HG03025 (cell line): ENCODE measurements at regions not wholly inside any gene's neighbourhood (a gene's known extent, or its start where the extent isn't known, plus 50 kb on each side); places are given as distances from the start of the nearest gene placed in this dataset.

Source experiments
- ATAC-seq: cut with Tn5 transposase; IDR thresholded peaks from one replicate; pipeline ENCODE4 v1.9.1; 2021; ENCODE audit warnings: mild to moderate bottlenecking, moderate library complexity; ENCODE audit not compliant: unreplicated experiment, low FRiP score

- ATAC-seq: no peak
These were observed 401.8 kb downstream of the KCNJ3 start for GRCh38 chr2:155100261-155100660.

DNA sequence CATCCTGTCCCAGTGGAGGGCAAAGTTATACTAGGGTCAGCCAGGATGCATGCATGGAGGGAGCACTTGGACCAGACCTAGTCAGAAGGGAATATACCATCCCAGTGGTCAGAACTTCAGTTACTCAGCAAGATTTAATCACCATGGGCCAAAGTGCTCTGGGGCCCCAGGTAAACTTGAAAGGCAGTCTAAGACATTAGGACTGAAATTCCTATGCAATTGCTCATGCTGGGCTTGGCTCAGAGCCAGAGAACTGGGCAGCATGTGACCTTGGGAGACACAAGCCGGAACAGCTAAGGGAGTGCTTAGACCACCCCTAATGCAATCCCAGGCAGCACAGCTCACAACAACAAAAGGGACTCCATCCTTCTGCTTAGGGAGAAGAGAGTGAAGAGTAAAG, 401.3 kb downstream of the KCNJ3 start:
- no peak for ATAC-seq

DNA sequence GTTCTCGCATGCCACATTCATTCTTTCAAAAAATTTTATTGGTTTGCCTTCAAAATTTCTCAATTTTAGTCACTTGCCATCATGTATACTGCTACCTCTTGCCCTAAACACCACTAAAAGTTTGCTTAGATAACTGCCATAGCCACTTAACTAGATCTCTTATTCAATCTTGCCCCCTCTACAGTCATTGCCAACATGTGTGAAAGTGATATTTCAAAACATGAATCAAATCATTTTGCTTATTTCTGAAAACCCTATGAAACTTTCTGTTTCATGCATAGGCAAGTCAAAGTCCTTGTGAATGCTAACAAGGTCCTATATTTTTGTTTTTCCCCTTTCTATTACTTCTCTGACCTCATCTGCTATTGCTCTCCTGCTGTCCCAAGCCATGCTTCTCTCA, 397.1 kb downstream of the KCNJ3 start:
- ATAC-seq: no peak

DNA sequence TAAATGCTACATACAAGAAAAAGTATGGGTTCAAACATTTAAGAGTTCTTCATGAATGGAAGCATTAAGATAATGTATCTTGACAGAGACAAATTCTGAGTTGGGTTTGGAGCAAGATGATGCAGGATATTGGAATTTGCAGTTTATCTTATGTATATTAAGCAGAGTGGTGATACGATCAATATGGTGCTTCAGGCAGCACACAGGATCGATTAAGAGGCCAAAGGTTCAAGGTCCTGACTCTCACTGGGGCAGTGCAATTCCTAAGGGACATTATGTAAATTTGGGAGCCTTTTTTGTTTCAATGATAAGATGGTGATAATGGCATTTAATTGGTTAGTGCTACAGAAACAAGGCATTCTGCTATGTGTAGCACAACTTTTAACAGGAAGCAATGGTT, 381.9 kb downstream of the KCNJ3 start:
- no peak for ATAC-seq

GRCh38 chr2:155070489-155070888, 372.0 kb downstream of the KCNJ3 start:
- ATAC-seq: no peak

DNA sequence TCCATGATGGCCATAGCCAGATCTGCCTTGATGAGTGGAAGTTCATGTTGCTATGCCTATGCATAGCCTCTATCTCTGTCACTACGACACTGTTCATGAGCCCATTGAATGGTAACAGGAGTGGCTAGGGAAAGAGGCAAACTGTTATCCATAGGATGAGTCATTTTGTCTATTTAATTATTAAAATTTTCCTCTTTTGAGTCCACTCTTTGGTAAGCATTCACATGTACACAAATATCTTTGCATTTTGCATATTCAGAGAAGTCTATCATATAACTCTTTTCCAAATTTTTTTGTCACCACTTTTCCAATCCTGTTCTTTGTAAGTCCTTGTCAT, 364.4 kb downstream of the KCNJ3 start:
- ATAC-seq: no peak

DNA sequence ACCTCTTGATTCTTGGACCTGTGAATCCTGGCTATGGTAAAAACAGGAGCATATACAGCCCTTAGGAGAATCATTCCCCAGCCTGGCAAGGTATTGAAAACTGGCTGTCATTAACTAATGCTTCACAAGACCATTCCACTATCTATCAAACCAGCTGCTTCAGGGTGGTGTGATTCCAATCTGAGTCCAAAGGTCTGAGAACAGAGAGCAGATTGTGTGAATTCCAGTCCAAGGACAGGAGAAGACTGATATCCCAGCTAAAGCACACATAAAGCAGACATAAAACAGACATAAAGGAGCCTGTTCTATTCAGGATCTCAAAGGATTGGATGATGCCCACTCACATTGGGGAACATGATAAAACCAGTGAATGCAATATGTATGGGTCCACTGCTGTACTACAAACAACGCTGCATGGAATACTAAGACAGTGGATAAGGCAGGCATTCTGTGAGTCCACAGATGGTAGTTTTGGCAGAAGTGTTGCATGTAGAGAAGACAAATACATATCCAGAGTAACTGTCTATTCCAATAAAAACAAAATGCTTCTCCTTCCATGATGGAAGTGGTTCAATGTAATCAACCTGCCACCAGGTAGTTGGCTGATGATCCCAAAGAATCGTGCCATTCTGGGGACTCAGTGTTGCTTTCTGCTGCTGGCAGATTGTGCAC, 363.9 kb downstream of the KCNJ3 start:
- no peak for ATAC-seq

GRCh38 chr2:155060896-155061295, 362.4 kb downstream of the KCNJ3 start:
- ATAC-seq: no peak

- no peak for ATAC-seq
These were observed 356.2 kb downstream of the KCNJ3 start for GRCh38 chr2:155054712-155055111.

GRCh38 chr2:155043097-155043496, 344.6 kb downstream of the KCNJ3 start:
- ATAC-seq: no peak

GRCh38 chr2:155035308-155035707, 336.8 kb downstream of the KCNJ3 start:
- no peak for ATAC-seq

DNA sequence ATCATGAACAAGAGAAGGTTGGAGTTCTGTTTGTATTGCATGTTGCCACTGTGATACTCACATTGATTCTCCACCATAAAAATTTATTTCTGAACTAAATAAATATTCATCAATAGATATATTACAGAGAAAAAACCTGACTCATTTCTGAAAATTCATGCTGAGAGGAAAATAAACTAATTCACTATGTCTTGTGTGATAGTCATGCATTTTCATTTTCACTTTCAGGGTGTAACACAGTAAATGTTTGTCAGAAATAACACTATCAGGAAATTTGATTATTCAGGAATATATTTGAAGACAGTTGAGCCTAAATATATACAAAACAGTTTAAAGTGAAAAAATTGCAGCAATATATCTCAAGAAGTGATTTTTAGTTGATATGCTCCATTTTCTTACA, 335.2 kb downstream of the KCNJ3 start:
- ATAC-seq: no peak

DNA sequence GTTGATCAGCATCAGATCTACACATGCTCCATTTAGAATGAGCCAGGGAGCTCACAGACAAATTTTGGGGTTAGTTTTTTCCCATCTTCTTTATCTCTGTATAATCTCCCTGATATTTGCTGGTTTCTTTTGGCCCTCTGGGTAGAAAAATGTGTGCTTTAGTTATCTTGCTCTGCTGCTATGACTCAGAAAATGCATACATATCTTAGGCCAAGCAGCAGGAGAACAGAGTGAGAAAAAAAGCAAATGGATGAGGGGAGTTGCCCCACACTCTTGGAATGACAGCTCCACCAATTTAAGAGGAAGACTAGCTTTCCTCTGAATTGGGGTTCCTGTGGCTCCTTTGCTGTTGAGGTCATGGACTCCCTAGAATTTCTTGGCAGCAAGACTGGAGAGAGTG, 331.8 kb downstream of the KCNJ3 start:
- ATAC-seq: no peak

DNA sequence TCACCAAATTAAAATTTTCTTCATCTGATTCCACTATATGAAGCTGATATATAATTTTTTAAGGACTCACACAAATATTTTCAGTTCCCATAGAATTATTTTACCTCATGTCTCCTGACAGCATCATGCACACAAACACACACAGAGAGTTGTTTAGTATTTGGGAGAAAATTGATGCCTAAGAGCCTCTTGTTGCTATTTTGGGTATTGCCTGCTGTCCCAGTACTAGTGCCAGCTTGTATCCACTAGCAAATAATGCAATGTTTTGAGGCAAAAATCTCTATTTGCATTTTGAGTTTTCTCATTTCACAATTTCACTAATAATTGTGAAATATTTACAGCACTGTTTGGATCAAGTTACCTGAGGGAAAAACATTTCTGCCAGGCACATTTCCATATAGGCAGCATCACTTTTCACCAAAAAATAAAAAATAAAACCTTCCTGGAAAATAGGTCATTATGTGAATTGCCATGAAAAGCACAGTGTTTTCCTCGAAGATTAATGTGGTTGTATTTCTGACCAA, 328.2 kb downstream of the KCNJ3 start:
- ATAC-seq: no peak

- no peak for ATAC-seq
These were observed 325.2 kb downstream of the KCNJ3 start for GRCh38 chr2:155023674-155024073.

DNA sequence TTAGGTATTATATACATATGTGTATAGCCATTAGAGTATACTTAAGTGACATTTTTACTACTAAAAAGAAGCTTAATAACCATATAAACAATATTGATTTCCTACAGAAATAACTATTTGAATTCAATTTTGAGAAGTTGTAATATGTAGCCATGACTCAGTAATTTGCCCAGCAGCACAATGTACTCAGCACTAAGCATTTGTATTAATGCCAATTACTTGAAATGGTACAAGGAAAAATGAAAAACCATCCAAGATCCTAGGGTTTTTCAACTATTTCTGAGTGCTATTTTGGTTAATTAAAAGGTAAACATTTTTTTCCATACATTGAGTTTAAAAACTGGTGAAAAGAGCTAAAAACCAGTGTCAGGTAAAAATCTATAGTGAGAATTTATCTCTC, 324.0 kb downstream of the KCNJ3 start:
- no peak for ATAC-seq

DNA sequence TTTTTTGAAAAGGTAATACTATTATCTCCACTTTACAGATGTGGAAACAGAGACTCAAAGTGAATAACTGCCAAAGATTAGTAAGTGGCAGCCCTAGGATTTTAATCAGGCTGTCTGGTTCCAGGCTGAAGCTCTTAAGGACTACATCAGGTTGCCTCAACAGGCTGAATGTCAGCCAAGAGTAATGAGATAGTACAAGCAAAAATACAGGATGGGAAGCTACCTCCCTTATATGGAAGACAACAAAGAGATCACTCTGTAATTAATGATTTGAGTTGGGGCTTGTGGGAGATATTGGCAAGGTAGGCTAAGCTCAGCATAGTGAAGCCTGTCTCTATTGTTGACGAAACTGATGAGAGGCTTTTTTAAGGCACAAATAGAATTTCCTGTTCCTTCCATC, 323.1 kb downstream of the KCNJ3 start:
- no peak for ATAC-seq

- no peak for ATAC-seq
These were observed 321.8 kb downstream of the KCNJ3 start for GRCh38 chr2:155020246-155020645.

DNA sequence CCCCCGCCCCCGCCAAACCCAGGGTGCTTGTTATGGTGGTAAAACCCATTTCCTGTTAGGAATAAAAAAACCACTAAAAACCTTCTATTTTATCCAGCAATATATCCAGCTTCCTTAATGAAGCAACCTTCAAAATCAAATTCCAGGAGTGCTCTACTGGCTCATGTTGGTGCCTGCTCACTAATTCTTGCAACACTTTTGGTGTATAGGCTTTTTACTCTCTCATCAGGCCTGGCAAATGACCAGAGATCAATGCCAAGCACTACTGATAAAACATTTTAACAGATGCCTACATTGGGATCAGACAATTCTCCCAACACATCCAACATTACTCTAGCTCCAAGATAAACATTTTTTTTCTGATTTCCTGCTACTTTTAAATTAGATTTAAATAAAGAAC, 312.4 kb downstream of the KCNJ3 start:
- no peak for ATAC-seq

DNA sequence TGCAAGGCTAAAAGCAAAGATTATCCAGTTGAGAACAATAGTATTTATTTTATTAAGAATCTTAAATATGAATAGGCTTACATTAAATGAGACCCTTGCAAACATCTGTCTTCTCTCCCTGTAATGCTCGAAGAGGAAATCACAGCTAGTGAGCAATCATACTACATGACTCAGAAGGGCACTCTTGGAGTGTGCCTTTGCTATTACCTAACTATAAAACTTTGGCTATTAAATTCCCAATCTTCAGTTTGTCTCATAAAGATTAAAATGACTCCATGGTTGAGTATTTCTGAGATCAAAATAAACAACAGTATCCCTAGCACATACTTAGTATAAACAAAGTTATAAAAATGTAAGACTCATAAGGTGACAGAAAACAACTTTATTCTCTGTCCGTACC, 296.9 kb downstream of the KCNJ3 start:
- ATAC-seq: no peak

DNA sequence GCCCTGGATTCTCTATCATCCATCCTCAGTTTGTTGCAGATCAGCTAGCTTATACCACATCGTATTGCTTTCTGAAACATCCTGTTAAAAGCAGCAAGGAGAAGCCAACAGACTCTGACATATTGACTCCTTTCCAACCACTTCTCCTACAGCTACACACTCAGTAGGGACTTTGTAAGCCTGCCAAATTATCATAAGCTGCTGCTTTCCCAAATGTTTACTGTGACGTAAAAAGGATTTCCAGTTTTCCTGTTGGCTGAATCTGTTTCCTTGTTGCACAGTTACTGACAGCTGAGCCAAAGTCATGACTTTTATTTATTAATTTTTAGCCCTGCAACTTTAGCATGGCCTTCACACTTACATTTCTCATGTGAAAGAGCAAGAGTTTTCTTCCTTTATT, 294.3 kb downstream of the KCNJ3 start:
- ATAC-seq: no peak

GRCh38 chr2:154978710-154979109, 280.2 kb downstream of the KCNJ3 start:
- peak; percentile 53 for ATAC-seq

- ATAC-seq: no peak
These were observed 279.7 kb downstream of the KCNJ3 start for GRCh38 chr2:154978244-154978643.
